ENCODE measurements at regions not wholly inside any gene's neighbourhood (a gene's known extent, or its start where the extent isn't known, plus 50 kb on each side); places are given as distances from the start of the nearest gene placed in this dataset.
"Not testable (repeated sequence)": the region's sequence is repeated elsewhere in the genome, so short reads cannot be mapped to it uniquely, and the experiment has no call there.

GRCh38 chr3:159488602-159489001 is 500.0 kb upstream of the IL12A start:
- no peak overlapping the region for H3K4me3 ChIP-seq (ENCODE audit: low read length)
- TF ChIP-seq CTCF (IDR thresholded peaks at IDR 0.05; ENCODE audit: insufficient read depth, low read depth, low read length, missing control alignments): no peak
- no peak for DNase-seq (ENCODE audit: low read depth)

GRCh38 chr3:159497361-159497760 is 491.3 kb upstream of the IL12A start:
- H3K4me3 ChIP-seq (ENCODE audit: low read length): no peak overlapping the region
- no peak for DNase-seq (ENCODE audit: low read depth)
- no peak for TF ChIP-seq CTCF (IDR thresholded peaks at IDR 0.05; ENCODE audit: insufficient read depth, low read depth, low read length, missing control alignments)

- no peak for TF ChIP-seq CTCF (IDR thresholded peaks at IDR 0.05; ENCODE audit: insufficient read depth, low read depth, low read length, missing control alignments)
- DNase-seq (ENCODE audit: low read depth): peak; percentile 76
- no peak overlapping the region for H3K4me3 ChIP-seq (ENCODE audit: low read length)
Measured at GRCh38 chr3:159499031-159499793, 489.4 kb upstream of the IL12A start.

- no peak for DNase-seq (ENCODE audit: low read depth)
- no peak for TF ChIP-seq CTCF (IDR thresholded peaks at IDR 0.05; ENCODE audit: insufficient read depth, low read depth, low read length, missing control alignments)
- no peak overlapping the region for H3K4me3 ChIP-seq (ENCODE audit: low read length)
Measured at GRCh38 chr3:159501029-159501428, 487.6 kb upstream of the IL12A start.

GRCh38 chr3:159502986-159503385 is 485.6 kb upstream of the IL12A start:
- no peak overlapping the region for H3K4me3 ChIP-seq (ENCODE audit: low read length)
- TF ChIP-seq CTCF (IDR thresholded peaks at IDR 0.05; ENCODE audit: insufficient read depth, low read depth, low read length, missing control alignments): no peak
- DNase-seq (ENCODE audit: low read depth): no peak

- H3K4me3 ChIP-seq (ENCODE audit: low read length); DNase-seq (ENCODE audit: low read depth): not testable (repeated sequence)
Measured at GRCh38 chr3:159510988-159511387, 477.6 kb upstream of the IL12A start.

- H3K4me3 ChIP-seq (ENCODE audit: low read length): no peak overlapping the region
- DNase-seq (ENCODE audit: low read depth): no peak
- no peak for TF ChIP-seq CTCF (IDR thresholded peaks at IDR 0.05; ENCODE audit: insufficient read depth, low read depth, low read length, missing control alignments)
Measured at GRCh38 chr3:159513444-159513843, 475.2 kb upstream of the IL12A start.
